LoVo (cell line): ENCODE measurements at regions not wholly inside any gene's neighbourhood (a gene's known extent, or its start where the extent isn't known, plus 50 kb on each side); places are given as distances from the start of the nearest gene placed in this dataset.

Experiments
- DNase-seq: peaks from one replicate; pipeline ENCODE4 v3.0.0-alpha.2; 2016; ENCODE audit warnings: low spot score

DNA sequence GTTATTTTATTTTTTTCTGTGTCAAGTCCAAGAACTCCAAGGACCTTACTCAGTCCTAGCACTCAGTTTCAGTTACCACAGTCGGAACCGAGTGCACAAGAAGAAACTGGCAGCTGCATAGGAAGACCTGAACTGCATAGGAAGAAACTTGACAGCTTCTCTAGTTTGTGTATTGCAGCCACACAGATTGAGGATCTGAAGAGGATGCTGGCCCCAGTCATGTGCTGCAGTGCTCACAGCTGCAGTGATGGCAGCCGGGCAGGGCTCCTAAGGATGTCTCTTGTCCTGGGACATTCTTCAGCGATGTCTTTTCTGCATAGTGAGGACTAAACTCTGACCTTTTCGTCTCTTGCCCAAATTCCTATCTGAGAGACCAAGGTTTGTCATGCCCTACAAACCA, 261.2 kb downstream of the STIM2 start:
- DNase-seq, result no peak

DNA sequence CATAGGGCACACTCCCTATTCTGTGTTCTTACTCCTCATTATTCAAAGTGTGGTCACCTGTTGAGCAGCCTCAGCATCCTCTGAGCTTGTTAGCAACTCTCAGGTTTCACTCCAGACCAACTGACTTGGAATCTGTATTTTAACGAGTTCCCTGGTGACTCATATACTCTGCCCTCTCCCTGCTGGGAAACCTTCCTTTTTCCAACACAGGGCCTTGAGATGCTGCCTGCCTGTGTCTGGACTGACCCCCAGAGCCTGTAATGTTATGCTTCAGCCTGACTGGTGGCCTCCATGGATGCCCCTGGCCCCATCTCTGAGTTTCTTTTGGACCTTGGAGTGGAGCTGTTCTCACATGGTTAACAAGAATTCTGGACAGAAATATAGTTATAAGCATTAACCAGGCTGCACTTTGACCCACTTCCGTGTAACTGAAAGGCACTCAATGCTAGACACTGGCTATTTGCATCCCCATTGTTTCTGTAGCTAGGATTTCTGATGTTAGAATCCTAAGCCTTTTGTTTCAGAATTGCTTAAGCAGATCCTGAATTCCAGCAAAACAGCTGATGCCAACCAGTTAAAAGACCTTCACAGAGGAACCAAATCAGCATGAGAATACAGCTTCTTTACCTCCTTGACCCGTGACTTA, 262.6 kb downstream of the STIM2 start:
- peak; percentile 30 for DNase-seq

DNA sequence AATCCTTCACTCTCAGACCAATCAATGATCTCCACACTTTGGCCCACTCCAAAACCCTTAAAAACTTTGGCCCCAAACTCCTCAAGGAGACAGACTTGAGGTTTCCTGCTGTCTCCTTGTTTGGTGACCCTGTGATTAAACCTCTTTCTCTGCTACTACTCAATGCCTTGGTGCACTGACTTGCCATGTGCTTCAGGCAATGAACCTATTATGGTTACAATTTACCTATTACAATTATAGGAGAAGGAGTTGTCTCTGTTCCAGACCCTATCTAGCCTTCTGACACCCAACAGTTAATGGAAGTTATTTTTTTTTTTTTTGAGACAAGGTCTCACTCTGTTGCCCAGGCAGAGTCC, 263.1 kb downstream of the STIM2 start:
- no peak for DNase-seq

DNA sequence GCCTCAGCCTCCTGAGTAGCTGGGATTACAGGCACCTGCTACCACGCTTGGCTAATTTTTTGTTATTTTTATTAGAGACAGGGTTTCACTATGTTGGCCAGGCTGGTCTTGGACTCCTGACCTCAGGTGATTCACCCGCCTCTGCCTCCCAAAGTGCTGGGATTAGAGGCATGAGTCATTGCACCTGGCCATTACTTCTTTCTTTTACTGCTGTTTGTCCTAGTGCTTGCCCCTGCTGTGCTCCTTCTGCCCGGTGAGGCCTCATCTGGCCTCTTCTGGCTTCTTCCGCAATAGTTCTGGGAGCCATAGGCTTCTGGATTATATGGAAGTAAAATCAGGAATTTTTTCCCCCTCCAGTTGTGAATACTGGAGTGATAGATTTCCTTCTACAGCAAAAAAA, 266.3 kb downstream of the STIM2 start:
- DNase-seq, result peak; percentile 65

DNA sequence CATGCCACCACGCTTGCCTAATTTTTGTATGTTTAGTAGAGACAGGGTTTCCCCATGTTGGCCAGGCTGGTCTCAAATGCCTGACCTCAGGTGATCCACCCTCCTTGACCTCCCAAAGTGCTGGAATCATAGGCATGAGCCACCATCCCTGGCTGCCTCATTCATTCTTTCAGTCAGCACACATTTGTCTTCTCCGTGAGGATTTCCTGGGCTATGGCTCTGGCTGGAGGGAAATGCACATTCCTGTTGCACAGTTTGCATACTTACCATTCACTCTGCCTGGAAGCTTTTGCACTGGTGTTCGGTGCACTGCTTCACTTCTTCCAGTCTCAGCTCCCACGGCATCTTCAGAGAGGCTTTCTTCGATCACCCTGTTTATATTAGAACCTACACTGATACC, 267.8 kb downstream of the STIM2 start:
- DNase-seq, result no peak

DNA sequence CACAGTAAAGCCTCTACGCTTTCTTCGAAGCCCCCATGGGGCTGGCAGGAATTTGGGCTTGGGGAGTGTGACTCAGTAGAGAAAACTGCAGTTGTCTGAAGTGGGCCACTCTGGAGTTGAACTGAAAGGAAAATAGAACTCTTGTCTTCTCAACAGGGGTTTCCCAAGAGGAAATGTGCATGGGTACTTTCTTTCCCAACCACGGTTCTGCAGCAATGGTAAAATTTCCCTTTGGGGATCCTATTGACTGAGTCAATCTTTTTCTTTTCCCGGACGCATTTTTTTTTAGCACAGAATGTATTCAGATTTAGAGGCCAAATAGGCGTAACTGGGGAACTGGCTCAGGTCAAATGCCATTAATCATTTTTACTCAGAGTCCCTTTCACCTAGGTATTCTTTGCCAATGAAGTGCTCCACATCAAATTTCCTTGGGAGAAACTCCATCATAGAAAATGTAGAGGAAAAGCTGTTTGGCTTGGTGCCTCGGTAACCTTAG, 269.3 kb downstream of the STIM2 start:
- no peak for DNase-seq

DNA sequence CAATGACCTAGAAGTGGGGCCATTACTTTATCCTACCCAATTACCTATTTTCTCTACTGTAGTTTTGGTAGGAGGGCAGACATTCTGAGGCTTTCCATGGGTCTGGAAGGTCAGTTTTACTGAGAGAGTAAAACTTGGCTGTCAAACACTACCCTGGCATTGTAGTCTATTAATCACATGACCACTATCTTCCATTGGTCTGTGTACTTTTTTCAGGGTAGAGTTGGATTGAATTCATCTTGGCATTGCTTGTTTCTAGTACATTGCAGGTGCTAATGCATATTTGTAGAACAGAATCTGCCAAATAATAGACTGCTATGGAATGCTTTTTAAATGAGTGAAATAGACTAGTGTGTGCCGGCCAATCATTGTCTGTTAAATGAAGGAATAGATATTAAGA, 271.9 kb downstream of the STIM2 start:
- no peak for DNase-seq

DNA sequence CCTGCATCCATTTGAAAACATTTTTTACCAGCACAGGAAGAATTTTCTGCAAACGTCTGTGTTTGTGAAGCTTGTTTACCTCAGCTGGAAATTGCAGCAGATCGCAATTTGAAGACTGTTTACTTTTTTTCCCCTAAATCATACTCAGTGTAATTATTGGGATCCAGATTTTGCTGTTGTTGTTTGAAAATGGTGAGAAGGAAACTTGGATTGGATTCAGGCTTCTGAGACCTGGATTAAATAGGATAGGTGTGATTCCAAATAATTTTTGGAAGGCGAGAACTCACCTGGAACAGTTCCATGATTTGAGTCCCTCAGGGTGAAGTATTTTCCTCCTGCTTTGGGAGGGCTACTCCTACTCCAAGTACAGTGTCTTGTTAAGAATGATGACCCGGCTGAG, 279.8 kb downstream of the STIM2 start:
- DNase-seq, result no peak

DNA sequence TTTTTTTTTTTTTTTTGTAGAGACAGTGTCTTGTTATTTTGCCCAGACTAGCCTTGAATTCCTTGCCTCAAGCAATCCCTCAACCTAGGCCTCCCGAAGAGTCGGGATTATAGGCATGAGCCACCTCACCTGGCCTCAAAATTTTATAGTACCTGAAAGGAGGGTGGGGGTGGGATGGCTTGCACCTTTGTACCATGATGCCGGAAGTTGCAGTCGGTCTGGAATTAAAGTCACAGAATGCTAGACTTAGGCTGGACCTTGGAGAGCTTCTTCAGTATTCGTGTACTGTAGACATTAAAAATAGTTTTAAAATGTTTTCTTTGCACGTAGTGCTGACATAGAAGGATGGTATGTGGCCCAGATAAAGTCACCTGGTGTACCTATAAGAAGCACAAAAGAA, 280.9 kb downstream of the STIM2 start:
- DNase-seq, result no peak

DNA sequence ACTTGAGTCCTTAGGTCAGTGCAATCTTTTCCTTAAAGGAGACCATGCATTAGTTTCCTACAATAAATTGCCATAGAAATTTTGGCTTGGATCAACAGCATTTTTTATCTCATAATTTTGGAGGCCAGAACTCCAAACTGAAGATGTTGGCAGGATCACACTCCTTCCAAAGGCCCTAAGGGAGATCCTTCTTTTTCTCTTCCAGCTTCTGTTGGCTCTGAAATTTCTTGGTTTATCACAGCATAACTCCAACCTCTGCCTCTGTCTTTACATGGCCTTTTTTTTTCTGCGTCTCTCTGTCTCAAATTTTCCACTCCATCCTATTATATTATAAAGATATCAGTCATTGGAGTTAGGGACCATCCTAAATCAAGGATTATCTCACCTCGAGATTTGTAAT, 282.2 kb downstream of the STIM2 start:
- DNase-seq, result no peak

DNA sequence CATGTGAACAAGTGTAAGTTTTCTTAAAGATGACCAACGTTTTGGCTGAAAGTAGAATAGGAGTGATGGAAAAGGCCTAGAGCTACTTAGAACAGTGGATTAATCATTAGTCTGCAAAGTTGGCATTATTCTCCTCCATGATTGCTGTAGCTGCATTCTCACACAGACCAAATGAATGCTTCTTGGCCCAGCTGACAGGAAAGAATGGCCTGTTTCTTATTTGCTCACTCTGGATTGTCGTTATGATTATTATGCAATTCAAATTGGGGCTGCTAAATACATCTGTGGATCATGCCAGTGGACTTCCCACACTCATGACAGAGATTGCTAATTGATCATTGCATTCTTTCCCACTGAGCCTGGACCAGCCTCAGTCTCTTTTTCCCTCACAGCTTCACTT, 285.0 kb downstream of the STIM2 start:
- no peak for DNase-seq

DNA sequence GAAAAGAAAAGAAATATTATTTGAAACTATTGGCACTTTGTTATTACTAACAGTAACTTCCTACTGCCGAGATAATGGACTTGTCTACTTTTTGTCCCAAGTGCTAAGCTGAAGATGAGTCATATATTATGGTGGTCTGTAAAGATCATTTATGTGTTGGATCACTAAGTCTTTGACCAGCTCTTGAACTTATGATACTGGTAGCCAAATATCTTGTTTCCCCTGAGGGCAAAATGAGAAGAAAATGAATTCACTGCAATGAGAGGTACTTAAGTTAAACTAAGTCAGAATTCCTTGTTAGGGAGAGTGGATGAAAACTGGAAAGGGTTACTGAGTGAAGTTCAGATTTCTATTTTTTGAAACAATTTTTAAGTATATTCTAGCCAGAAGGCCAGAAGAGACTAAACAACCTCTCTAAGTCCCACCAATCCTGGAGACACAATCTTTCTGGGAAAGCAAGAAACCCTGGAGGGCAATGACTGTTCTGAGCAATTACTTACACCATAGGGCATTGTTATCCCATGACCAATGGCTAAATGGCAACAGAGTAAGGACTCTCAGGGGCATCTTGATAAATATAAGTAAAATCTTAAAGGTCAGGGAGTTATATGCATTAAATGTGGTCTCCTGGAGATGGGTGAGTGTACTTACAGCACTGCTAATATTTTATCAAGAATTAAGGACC, 287.7 kb downstream of the STIM2 start:
- DNase-seq, result no peak

DNA sequence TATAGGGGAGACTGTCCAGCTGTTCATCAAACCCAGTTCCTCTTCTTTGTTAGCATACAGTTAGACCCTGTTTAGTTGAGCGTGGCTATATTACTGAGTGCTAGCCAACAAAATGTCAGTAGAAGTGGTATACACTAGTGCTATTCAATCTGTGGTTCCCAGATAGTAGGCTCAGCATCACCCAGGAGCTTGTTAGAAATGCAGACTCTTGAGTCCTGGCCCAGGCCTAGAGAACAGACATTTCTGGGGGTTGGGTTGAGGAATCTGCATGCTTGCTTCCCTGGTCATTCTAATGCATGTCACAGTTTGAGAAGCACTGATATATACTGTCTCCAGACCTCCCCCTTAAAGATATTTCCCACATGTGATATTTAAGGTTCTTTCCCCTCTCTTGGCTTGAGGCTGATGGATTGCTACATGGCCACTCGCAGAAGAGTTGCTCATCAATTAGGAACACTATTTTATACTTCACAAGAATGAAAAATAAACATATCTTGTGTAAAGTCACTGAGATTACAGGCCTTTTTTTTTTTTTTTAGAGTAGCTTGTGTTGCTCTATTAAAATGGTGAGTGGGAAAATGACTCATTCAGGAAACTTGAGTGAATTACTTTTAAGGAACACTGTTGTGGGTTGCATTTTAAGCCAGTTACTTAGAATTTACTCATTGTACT, 289.0 kb downstream of the STIM2 start:
- DNase-seq, result no peak

DNA sequence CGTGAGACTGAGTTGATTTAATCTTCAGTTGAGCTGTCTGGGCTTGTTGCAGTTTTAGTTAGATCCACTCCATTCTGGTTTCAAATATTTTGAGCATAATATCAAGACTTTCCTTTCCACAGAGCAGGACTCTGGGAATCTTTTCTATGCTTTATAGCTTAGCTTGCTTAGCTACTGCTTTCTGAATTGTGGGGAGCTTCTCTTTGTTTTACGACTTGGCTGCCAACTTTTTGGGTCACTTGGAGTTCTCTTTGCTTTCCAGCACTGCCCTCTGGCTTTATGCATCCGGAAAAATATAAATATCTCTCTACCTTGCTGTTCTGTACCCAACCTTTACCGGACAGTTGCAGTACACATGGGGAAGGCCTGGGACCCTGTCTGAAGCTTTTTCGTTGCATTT, 292.1 kb downstream of the STIM2 start:
- DNase-seq, result no peak

DNA sequence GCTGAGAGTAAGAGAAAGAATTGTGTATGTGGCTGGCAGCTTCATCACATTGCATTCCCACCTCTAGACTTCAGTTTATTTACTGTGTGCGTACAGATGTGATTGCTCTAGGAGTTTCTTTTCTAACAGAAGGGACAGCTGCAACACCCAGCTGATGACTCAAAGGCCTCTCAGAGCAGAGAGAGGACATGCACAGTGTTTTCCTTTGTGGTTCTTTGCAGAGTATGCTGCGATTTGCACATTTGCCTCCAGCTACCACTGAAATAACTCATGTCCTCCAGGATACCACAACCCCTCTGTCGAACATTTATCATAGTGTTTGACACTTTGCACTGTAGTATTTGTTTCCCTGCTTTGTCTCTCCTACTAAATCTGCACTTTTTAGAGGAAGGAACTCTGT, 294.1 kb downstream of the STIM2 start:
- no peak for DNase-seq

DNA sequence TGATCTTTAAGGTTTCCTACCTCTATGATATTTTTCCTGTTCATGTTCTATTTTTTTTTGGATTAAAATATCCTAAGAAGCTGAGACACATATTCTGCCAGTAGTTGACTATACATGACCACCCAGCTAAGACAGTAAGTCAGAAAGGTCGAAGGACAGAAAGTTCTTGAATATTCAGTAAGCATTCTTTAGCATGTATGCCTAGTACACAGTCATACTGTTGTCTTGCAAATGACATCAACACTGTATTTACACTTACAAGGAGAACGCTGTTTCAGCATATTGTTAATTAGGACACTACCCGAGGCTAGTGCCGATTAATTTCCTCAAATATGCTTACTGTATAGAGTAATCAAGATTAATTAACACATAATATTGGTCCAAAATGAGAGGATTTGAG, 300.6 kb downstream of the STIM2 start:
- no peak for DNase-seq

DNA sequence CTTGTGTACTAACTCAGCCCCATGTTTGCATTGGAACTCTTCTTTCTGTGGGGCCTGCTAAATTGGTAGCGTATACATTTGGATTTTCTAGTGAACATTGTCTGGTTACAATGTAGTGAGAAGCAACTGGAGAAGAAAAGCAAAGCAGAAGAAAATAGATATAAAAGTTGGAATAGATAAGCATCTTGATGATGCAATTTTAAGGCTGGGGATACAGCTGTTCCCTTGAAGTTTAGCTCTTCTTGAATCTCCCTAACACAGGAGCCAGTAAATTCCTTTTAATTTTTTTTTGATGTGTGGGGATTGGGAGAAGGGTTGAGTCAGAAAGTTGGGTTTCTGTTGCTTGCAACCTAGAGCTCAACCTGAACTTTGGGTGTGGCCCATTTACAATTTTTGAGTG, 308.1 kb downstream of the STIM2 start:
- no peak for DNase-seq

DNA sequence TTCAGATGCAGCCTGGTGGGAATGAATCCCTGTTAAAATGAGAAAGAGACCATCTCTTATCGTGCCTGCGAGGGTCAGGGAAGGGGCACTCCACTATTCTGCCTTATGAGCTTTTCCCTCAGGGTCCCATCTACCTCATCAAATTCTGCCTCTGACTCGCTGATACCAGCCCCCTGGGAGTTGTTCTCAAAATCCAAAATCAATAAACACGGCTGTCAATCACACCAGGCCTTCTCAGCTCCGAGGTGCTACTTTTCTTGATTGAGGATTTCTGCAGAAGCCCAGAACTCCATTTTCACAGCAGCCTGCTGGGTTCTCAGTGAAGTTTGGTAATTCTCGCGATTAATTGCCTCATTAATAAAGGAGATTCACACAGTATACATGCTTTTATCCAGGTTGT, 312.6 kb downstream of the STIM2 start:
- DNase-seq, result no peak

DNA sequence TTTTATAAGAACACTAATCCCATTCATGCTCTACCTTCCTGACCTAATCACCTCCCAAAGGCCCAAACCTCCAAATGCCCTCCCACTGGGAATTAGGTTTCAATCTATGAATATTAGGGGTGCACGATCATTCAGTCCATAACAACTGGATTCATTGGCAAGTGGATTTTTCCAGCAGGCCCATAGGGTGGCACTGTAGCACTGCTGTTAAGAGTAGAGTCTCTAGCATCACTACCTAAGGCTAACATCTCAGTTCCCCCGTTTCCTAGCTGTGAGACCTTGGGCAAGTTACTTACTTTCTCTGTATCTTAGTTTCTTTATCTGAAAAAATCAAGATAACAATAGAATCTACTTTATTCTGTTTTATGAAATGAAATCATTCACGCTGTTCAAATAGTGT, 315.8 kb downstream of the STIM2 start:
- DNase-seq, result peak; percentile 15

DNA sequence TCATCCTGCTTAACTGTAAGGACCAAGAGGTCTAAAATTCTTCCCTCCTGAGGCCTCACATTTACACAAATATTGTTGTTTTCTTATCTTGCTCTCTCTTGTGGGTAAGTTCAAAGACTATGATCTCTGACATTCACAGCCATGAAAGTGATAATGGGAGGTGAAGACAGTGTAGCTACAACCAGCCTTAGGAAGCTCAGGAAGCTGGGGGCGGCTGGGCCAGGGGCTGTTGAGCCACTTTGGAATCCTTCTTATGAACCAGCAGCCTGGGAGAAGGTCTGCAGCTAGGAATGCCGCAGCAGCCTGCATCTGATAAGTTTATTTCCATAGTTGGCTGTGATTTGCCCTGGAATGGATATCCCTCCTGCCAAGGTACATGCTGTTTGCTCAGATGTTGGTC, 316.2 kb downstream of the STIM2 start:
- DNase-seq, result no peak

DNA sequence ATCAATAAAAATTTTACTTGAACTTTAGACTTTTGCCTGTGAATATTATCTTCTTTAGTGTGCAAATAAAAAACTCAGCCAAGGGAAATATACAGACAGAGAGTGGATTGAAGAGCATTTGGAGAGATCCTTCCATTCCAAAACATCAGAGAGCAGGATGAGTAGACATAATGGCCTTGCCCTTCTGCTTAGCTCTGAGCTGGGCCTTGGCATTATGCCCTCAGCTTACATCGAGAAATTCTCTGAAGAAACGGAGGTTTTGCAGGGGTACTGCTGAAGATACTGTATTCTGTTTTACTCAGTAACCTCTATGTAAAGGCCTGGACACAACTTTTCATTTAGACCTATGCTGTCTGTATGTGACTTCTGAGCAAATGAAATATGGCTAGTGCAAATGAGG, 317.4 kb downstream of the STIM2 start:
- no peak for DNase-seq

DNA sequence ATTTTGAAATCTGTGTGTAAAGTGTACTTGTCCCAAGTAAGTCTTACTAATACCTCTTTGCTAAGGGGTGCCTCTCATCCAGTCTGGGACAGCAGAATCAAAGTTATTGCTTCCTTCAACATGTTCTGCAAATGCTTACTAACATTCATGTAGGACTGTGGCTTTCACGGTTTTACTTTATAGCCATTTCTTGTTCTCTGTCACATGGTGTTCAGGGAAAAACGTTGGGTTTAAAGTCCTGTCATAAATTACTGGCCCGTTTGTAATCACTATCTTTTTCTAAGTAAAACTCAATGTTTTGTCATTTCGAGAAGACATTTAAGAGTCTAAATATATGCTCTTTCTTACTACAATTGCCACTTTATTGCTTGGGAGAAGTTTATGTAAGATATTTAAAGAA, 321.1 kb downstream of the STIM2 start:
- DNase-seq, result no peak

DNA sequence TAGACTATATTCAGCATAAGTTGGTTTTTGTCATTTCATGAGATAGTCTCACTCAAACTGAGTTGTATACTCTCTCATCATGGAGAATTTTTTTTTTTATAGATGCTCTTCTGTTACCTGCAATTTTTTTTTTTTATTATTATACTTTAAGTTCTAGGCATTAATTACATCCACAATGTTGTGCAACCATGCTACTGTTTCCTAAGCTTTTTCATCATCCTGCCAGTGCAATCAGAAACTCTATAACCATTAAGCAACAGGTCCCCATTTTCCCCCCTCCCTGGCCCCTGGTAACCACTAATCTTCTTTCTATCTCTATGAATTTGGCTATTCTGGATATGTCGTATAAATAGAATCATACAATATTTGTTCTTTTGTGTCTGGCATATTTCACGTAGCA, 321.6 kb downstream of the STIM2 start:
- no peak for DNase-seq
